HG02623 (cell line): ENCODE measurements at regions not wholly inside any gene's neighbourhood (a gene's known extent, or its start where the extent isn't known, plus 50 kb on each side); places are given as distances from the start of the nearest gene placed in this dataset.
"Not testable (repeated sequence)": the region's sequence is repeated elsewhere in the genome, so short reads cannot be mapped to it uniquely, and the experiment has no call there.

ENCODE experiments used
- ATAC-seq: cut with Tn5 transposase; IDR thresholded peaks from one replicate; pipeline ENCODE4 v1.9.1; 2021; ENCODE audit warnings: moderate library complexity; ENCODE audit not compliant: unreplicated experiment

- ATAC-seq = not testable (repeated sequence)
These were observed 705.1 kb downstream of the STPG2 start for GRCh38 chr4:97437998-97438705.

GRCh38 chr4:97453186-97453585 is 690.1 kb downstream of the STPG2 start:
- ATAC-seq = no peak

GRCh38 chr4:97457253-97457652 is 686.0 kb downstream of the STPG2 start:
- no peak for ATAC-seq

GRCh38 chr4:97468272-97468671 is 675.0 kb downstream of the STPG2 start:
- ATAC-seq = no peak

GRCh38 chr4:97475621-97476020 is 667.7 kb downstream of the STPG2 start:
- no peak for ATAC-seq

GRCh38 chr4:97477974-97478373 is 665.3 kb downstream of the STPG2 start:
- ATAC-seq = no peak

- no peak for ATAC-seq
These were observed 663.9 kb downstream of the STPG2 start for GRCh38 chr4:97479388-97479787.

- ATAC-seq = no peak
These were observed 651.4 kb downstream of the STPG2 start for GRCh38 chr4:97491856-97492255.

- ATAC-seq = no peak
These were observed 649.3 kb downstream of the STPG2 start for GRCh38 chr4:97493815-97494518.

GRCh38 chr4:97496298-97496873 is 646.9 kb downstream of the STPG2 start:
- no peak for ATAC-seq

- ATAC-seq = no peak
These were observed 644.4 kb downstream of the STPG2 start for GRCh38 chr4:97498875-97499274.

- ATAC-seq = peak; percentile 99
These were observed 642.9 kb downstream of the STPG2 start for GRCh38 chr4:97500423-97500822.

- no peak for ATAC-seq
These were observed 638.6 kb downstream of the STPG2 start for GRCh38 chr4:97504713-97505112.

- ATAC-seq = no peak
These were observed 635.6 kb downstream of the STPG2 start for GRCh38 chr4:97507587-97508245.
